GM12873 (cell line): ENCODE measurements at regions not wholly inside any gene's neighbourhood (a gene's known extent, or its start where the extent isn't known, plus 50 kb on each side); places are given as distances from the start of the nearest gene placed in this dataset.

Source experiments
- CTCF ChIP-seq: IDR thresholded peaks from 2 replicates; pipeline ENCODE4 v1.5.1; 2012; ENCODE audit warnings: low read depth, mild to moderate bottlenecking, moderate library complexity, low read length, control low read depth; ENCODE audit not compliant: insufficient read depth; ENCODE audit errors: missing control alignments

GRCh38 chr21:20522611-20523010, 475.6 kb upstream of the NCAM2 start:
- no peak for TF ChIP-seq CTCF

- TF ChIP-seq CTCF: no peak
These were observed 475.0 kb upstream of the NCAM2 start for GRCh38 chr21:20523191-20523590.

- TF ChIP-seq CTCF: no peak
These were observed 470.3 kb upstream of the NCAM2 start for GRCh38 chr21:20527731-20528460.

- TF ChIP-seq CTCF: no peak
These were observed 461.1 kb upstream of the NCAM2 start for GRCh38 chr21:20537130-20537529.

- no peak for TF ChIP-seq CTCF
These were observed 460.1 kb upstream of the NCAM2 start for GRCh38 chr21:20538039-20538658.

GRCh38 chr21:20545454-20545853, 452.8 kb upstream of the NCAM2 start:
- no peak for TF ChIP-seq CTCF

- TF ChIP-seq CTCF: no peak
These were observed 446.3 kb upstream of the NCAM2 start for GRCh38 chr21:20551939-20552338.
